SK-N-SH (cell line): ENCODE measurements at regions not wholly inside any gene's neighbourhood (a gene's known extent, or its start where the extent isn't known, plus 50 kb on each side); places are given as distances from the start of the nearest gene placed in this dataset.
"Not testable (repeated sequence)": the region's sequence is repeated elsewhere in the genome, so short reads cannot be mapped to it uniquely, and the experiment has no call there.

Source experiments
- CTCF ChIA-PET: fragments of 300-600, 350-600 bp; formaldehyde crosslinking; extraction: SDS; loops from one replicate; lab custom pipeline; 2021; lab: Yijun Ruan, JAX
- POLR2A ChIA-PET: fragments of 350-600 bp; sonication (Branson Sonifier 250); formaldehyde crosslinking; extraction: SDS; loops from one replicate; lab custom pipeline; 2020; ENCODE audit warnings: antibody characterized with exemption, inconsistent platforms; lab: Yijun Ruan, JAX
- DNase-seq: peaks from one replicate; pipeline ENCODE4 v3.0.0; 2012
- H2AFZ ChIP-seq: fragments of 200-600 bp; sonication (generic); 2 replicates; pipeline ENCODE4 v1.8.1; 2016; ENCODE audit warnings: antibody characterized with exemption, mild to moderate bottlenecking, low read depth
- H3F3A ChIP-seq: fragments of 200-600 bp; sonication (generic); replicated peaks from 2 replicates; pipeline ENCODE3; 2016; ENCODE audit warnings: antibody characterized with exemption, mild to moderate bottlenecking; ENCODE audit not compliant: insufficient read depth
- H3K27ac ChIP-seq, 2 experiments: fragments of 200-500 bp in 1 of 2; fragments of 200-600 bp in 1 of 2; sonication (Bioruptor generic) in 1 of 2; sonication (generic), shearing (Covaris generic) in 1 of 2; 2 replicates each; pipeline versions ENCODE4 v1.5.1 to v1.6.1; 2014 to 2016; ENCODE audit warnings: low read depth in 2 of 2, inconsistent platforms in 1 of 2, low read length in 1 of 2, mild to moderate bottlenecking in 1 of 2, mixed read lengths in 1 of 2
- H3K27me3 ChIP-seq: fragments of 200-600 bp; sonication (generic), shearing (Covaris generic); 2 replicates; pipeline ENCODE4 v1.6.1; 2016; ENCODE audit warnings: mixed run types; ENCODE audit not compliant: insufficient read depth
- H3K36me3 ChIP-seq, 2 experiments: fragments of 200-500 bp in 1 of 2; fragments of 200-600 bp in 1 of 2; sonication (Bioruptor generic) in 1 of 2; sonication (generic) in 1 of 2; replicated peaks in 1 of 2; 2 replicates each; pipeline versions ENCODE3 to v1.5.1; 2014 to 2016; ENCODE audit warnings: low read length in 1 of 2, mild to moderate bottlenecking in 1 of 2; ENCODE audit not compliant: insufficient read depth in 2 of 2, control insufficient read depth in 1 of 2
- H3K4me1 ChIP-seq, 2 experiments: fragments of 200-500 bp in 1 of 2; fragments of 200-600 bp in 1 of 2; sonication (Bioruptor generic) in 1 of 2; sonication (generic), shearing (Covaris generic) in 1 of 2; 2 replicates each; pipeline versions ENCODE4 v1.5.1 to v1.6.1; 2014 to 2016; ENCODE audit warnings: low read depth in 1 of 2, low read length in 1 of 2, mixed run types in 1 of 2; ENCODE audit not compliant: insufficient read depth in 2 of 2, control insufficient read depth in 1 of 2
- H3K4me2 ChIP-seq: fragments of 200-600 bp; sonication (generic), shearing (Covaris generic); 2 replicates; pipeline ENCODE4 v1.6.1; 2017; ENCODE audit warnings: mixed run types
- H3K4me3 ChIP-seq, 2 experiments: fragments of 200-500 bp in 1 of 2; fragments of 200-600 bp in 1 of 2; sonication (Bioruptor generic) in 1 of 2; sonication (generic), shearing (Covaris generic) in 1 of 2; 2 replicates each; pipeline versions ENCODE4 v1.5.1 to v1.8.1; 2014 to 2016; ENCODE audit warnings: low read depth in 2 of 2, inconsistent platforms in 1 of 2, low read length in 1 of 2, mild to moderate bottlenecking in 1 of 2, mixed read lengths in 1 of 2, moderate library complexity in 1 of 2
- H3K79me2 ChIP-seq: fragments of 200-600 bp; sonication (generic); 2 replicates; pipeline ENCODE4 v1.8.1; 2017; ENCODE audit warnings: mild to moderate bottlenecking; ENCODE audit not compliant: insufficient read depth
- H3K9ac ChIP-seq: fragments of 200-600 bp; sonication (generic); 2 replicates; pipeline ENCODE4 v1.6.1; 2017; ENCODE audit warnings: mixed run types
- H3K9me2 ChIP-seq: fragments of 200-600 bp; sonication (generic); 2 replicates; pipeline ENCODE4 v1.6.1; 2017; ENCODE audit warnings: mixed run types
- H3K9me3 ChIP-seq: fragments of 200-600 bp; sonication (generic); 2 replicates; pipeline ENCODE4 v1.6.1; 2017; ENCODE audit warnings: mixed run types, mild to moderate bottlenecking, moderate library complexity
- H4K20me1 ChIP-seq: fragments of 200-600 bp; sonication (generic); 2 replicates; pipeline ENCODE4 v1.6.1; 2017; ENCODE audit warnings: mild to moderate bottlenecking, mixed run types; ENCODE audit not compliant: insufficient read depth
- WGBS: methylation state at CpG from one replicate; pipeline ENCODE4 v1.1.6; 2017; ENCODE audit warnings: low lambda C conversion rate; 5-methylcytosine and 5-hydroxymethylcytosine counted together

- H3K79me2 ChIP-seq, H3K36me3 ChIP-seq, POLR2A ChIA-PET, H3K9me2 ChIP-seq, H3K27ac ChIP-seq, H3K27me3 ChIP-seq, H4K20me1 ChIP-seq, CTCF ChIA-PET, H3K4me1 ChIP-seq, H2AFZ ChIP-seq, H3K4me3 ChIP-seq, H3F3A ChIP-seq, H3K9ac ChIP-seq, H3K4me2 ChIP-seq, DNase-seq, H3K9me3 ChIP-seq: not testable (repeated sequence)
Observed at GRCh38 chr7:76862241-76862640, 169.9 kb downstream of the SPDYE17 start.

GRCh38 chr7:76859933-76860332 lies 172.2 kb downstream of the SPDYE17 start:
- H3K9me3 ChIP-seq, H3K4me1 ChIP-seq, H2AFZ ChIP-seq, H4K20me1 ChIP-seq, CTCF ChIA-PET, DNase-seq, H3K9ac ChIP-seq, H3F3A ChIP-seq, H3K4me3 ChIP-seq, H3K27ac ChIP-seq, H3K36me3 ChIP-seq, H3K27me3 ChIP-seq, H3K4me2 ChIP-seq, H3K9me2 ChIP-seq, H3K79me2 ChIP-seq, POLR2A ChIA-PET: not testable (repeated sequence)
- 41% methylated on average over 5 of the region's 5 CpGs for WGBS

- H3K4me2 ChIP-seq, H4K20me1 ChIP-seq, H3K9me2 ChIP-seq, H3K9ac ChIP-seq, H2AFZ ChIP-seq, CTCF ChIA-PET, H3K4me3 ChIP-seq, H3K9me3 ChIP-seq, H3K36me3 ChIP-seq, H3K4me1 ChIP-seq, H3K27ac ChIP-seq, DNase-seq, H3F3A ChIP-seq, POLR2A ChIA-PET, H3K79me2 ChIP-seq, H3K27me3 ChIP-seq: not testable (repeated sequence)
Observed at GRCh38 chr7:76854631-76855030, 177.5 kb downstream of the SPDYE17 start.

- H3F3A ChIP-seq, H3K4me2 ChIP-seq, H4K20me1 ChIP-seq, POLR2A ChIA-PET, H3K79me2 ChIP-seq, H2AFZ ChIP-seq, H3K9ac ChIP-seq, DNase-seq, CTCF ChIA-PET, H3K4me1 ChIP-seq, H3K27me3 ChIP-seq, H3K36me3 ChIP-seq, H3K27ac ChIP-seq, H3K9me2 ChIP-seq, H3K4me3 ChIP-seq, H3K9me3 ChIP-seq: not testable (repeated sequence)
- 33% methylated on average over 6 of the region's 6 CpGs for WGBS
Observed at GRCh38 chr7:76852787-76853584, 179.2 kb downstream of the SPDYE17 start.

GRCh38 chr7:76852362-76852761 lies 179.8 kb downstream of the SPDYE17 start:
- H3K4me2 ChIP-seq, H3K27ac ChIP-seq, H3F3A ChIP-seq, H3K27me3 ChIP-seq, H2AFZ ChIP-seq, H3K9me2 ChIP-seq, H3K79me2 ChIP-seq, DNase-seq, H3K9ac ChIP-seq, H3K4me1 ChIP-seq, CTCF ChIA-PET, POLR2A ChIA-PET, H4K20me1 ChIP-seq, H3K36me3 ChIP-seq, H3K4me3 ChIP-seq, H3K9me3 ChIP-seq: not testable (repeated sequence)
- WGBS: 18% methylated on average over 1 of the region's 1 CpG

GRCh38 chr7:76851617-76852016 lies 180.5 kb downstream of the SPDYE17 start:
- H3K27me3 ChIP-seq, CTCF ChIA-PET, H3K36me3 ChIP-seq, H4K20me1 ChIP-seq, H3K79me2 ChIP-seq, H3K9ac ChIP-seq, DNase-seq, H3K9me3 ChIP-seq, H3F3A ChIP-seq, H3K9me2 ChIP-seq, H3K4me3 ChIP-seq, H3K27ac ChIP-seq, H2AFZ ChIP-seq, H3K4me1 ChIP-seq, POLR2A ChIA-PET, H3K4me2 ChIP-seq: not testable (repeated sequence)
- WGBS: 11% methylated on average over 4 of the region's 5 CpGs
